ENCODE measurements at regions not wholly inside any gene's neighbourhood (a gene's known extent, or its start where the extent isn't known, plus 50 kb on each side); places are given as distances from the start of the nearest gene placed in this dataset.

DNA sequence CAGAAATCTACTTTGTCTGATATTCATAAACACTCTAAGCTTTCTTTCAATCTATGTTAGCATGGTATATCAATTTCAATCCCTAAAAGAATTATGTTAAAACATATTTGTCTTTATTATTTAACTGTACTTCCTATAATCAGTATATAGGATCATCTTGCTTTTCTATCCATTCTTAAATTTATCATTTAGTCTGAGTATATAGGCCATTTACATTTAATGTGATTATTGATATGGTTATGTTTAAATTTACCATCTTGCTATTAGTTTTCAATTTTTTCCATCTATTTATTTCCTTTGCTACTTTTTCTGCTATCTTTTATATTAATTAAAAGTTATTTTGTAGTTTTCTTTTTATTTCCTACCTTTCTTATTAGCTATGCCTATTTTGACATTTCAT is 174.8 kb upstream of the MBNL1 start:
- TF ChIP-seq TEAD4 (CRISPR knock-in tag; IDR thresholded peaks at IDR 0.05) (no peak), CREM (CRISPR knock-in tag; IDR thresholded peaks at IDR 0.05) (no peak)
- TF ChIP-seq, protein P1, sequence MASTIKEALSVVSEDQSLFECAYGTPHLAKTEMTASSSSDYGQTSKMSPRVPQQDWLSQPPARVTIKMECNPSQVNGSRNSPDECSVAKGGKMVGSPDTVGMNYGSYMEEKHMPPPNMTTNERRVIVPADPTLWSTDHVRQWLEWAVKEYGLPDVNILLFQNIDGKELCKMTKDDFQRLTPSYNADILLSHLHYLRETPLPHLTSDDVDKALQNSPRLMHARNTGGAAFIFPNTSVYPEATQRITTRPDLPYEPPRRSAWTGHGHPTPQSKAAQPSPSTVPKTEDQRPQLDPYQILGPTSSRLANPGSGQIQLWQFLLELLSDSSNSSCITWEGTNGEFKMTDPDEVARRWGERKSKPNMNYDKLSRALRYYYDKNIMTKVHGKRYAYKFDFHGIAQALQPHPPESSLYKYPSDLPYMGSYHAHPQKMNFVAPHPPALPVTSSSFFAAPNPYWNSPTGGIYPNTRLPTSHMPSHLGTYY (CRISPR knock-in tag; IDR thresholded peaks at IDR 0.05): no peak
- TF ChIP-seq, protein P2, sequence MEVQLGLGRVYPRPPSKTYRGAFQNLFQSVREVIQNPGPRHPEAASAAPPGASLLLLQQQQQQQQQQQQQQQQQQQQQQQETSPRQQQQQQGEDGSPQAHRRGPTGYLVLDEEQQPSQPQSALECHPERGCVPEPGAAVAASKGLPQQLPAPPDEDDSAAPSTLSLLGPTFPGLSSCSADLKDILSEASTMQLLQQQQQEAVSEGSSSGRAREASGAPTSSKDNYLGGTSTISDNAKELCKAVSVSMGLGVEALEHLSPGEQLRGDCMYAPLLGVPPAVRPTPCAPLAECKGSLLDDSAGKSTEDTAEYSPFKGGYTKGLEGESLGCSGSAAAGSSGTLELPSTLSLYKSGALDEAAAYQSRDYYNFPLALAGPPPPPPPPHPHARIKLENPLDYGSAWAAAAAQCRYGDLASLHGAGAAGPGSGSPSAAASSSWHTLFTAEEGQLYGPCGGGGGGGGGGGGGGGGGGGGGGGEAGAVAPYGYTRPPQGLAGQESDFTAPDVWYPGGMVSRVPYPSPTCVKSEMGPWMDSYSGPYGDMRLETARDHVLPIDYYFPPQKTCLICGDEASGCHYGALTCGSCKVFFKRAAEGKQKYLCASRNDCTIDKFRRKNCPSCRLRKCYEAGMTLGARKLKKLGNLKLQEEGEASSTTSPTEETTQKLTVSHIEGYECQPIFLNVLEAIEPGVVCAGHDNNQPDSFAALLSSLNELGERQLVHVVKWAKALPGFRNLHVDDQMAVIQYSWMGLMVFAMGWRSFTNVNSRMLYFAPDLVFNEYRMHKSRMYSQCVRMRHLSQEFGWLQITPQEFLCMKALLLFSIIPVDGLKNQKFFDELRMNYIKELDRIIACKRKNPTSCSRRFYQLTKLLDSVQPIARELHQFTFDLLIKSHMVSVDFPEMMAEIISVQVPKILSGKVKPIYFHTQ (CRISPR knock-in tag; IDR thresholded peaks at IDR 0.05): no peak
- Mint-ChIP-seq H3K36me3 (no peaks in the 10 kb centered on the region), H3K27me3 (ENCODE audit: low read depth) (no peaks in the 10 kb centered on the region), H3K9me3 (no peaks in the 10 kb centered on the region), H3K4me1 (peaks cover 3% of the 10 kb centered on the region; the same call in 1 of the 2 replicates), H3K27ac (no peak overlapping the region), H3K4me3 (no peak overlapping the region)
- CTCF ChIA-PET: no interaction called here
- DNase-seq (ENCODE audit: low spot score) (no peak), ATAC-seq (no peak)
- POLR2A ChIA-PET: no interaction called here

DNA sequence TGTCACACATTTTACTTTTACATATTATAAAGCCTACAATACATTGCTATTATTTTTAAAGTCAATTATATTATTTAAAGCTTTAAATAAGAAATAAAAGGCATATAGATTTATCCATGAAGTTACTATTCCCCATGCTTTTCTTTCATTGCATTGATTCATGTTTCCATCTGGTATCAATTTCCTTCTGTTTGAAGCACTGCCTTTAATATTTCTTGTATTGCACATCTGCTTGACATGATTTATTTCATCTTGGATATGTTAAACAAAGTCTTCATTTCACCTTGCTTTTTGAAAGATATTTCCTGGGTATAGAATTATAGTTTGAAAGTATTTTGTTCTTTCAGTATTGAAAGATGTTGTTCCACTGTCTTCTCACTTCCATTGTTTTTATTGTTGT is 174.3 kb upstream of the MBNL1 start:
- Mint-ChIP-seq H3K4me1 (peaks cover 3% of the 10 kb centered on the region; the same call in 1 of the 2 replicates), H3K27me3 (ENCODE audit: low read depth) (no peaks in the 10 kb centered on the region), H3K9me3 (no peaks in the 10 kb centered on the region), H3K36me3 (no peaks in the 10 kb centered on the region), H3K27ac (no peak overlapping the region), H3K4me3 (no peak overlapping the region)
- DNase-seq (ENCODE audit: low spot score) (no peak), ATAC-seq (no peak)
- CTCF ChIA-PET: no interaction called here
- POLR2A ChIA-PET: no interaction called here
- TF ChIP-seq NR2C2 (CRISPR knock-in tag; IDR thresholded peaks at IDR 0.05) (no peak), ATF1 (CRISPR knock-in tag; IDR thresholded peaks at IDR 0.05) (no peak), ZNF396 (CRISPR knock-in tag; IDR thresholded peaks at IDR 0.05; ENCODE audit: borderline replicate concordance) (no peak), ESRRA (CRISPR knock-in tag; IDR thresholded peaks at IDR 0.05; ENCODE audit: borderline replicate concordance) (no peak), KAT7 (CRISPR knock-in tag; IDR thresholded peaks at IDR 0.05; ENCODE audit: borderline replicate concordance) (no peak)

DNA sequence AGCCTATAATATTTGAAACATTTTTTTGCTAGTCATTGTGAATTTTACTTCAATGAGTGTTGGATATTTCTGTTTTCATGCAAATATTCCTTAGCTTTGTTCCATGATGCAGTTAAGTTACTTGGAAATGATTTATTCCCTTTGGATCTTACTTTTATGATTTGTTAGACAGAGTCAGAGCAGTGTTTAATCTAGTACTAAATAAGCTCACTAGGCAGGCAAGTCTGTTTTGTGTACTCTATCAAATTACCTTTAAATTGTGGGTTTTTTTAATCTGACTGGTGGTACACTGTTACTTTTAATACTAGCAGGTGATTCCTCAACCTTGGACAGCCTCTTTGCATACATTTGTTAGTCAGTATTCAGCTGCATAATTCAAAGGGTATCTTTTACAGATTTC is 173.3 kb upstream of the MBNL1 start:
- POLR2A ChIA-PET: no interaction called here
- TF ChIP-seq, protein P3, sequence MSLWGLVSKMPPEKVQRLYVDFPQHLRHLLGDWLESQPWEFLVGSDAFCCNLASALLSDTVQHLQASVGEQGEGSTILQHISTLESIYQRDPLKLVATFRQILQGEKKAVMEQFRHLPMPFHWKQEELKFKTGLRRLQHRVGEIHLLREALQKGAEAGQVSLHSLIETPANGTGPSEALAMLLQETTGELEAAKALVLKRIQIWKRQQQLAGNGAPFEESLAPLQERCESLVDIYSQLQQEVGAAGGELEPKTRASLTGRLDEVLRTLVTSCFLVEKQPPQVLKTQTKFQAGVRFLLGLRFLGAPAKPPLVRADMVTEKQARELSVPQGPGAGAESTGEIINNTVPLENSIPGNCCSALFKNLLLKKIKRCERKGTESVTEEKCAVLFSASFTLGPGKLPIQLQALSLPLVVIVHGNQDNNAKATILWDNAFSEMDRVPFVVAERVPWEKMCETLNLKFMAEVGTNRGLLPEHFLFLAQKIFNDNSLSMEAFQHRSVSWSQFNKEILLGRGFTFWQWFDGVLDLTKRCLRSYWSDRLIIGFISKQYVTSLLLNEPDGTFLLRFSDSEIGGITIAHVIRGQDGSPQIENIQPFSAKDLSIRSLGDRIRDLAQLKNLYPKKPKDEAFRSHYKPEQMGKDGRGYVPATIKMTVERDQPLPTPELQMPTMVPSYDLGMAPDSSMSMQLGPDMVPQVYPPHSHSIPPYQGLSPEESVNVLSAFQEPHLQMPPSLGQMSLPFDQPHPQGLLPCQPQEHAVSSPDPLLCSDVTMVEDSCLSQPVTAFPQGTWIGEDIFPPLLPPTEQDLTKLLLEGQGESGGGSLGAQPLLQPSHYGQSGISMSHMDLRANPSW (CRISPR knock-in tag; conservative IDR thresholded peaks at IDR 0.05; ENCODE audit: low read depth): no peak
- TF ChIP-seq, protein P4, sequence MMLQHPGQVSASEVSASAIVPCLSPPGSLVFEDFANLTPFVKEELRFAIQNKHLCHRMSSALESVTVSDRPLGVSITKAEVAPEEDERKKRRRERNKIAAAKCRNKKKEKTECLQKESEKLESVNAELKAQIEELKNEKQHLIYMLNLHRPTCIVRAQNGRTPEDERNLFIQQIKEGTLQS (CRISPR knock-in tag; conservative IDR thresholded peaks at IDR 0.05): no peak
- TF ChIP-seq SMAD3 (CRISPR knock-in tag; IDR thresholded peaks at IDR 0.05; ENCODE audit: borderline replicate concordance) (no peak), CREM (CRISPR knock-in tag; IDR thresholded peaks at IDR 0.05) (no peak), PRRX2 (CRISPR knock-in tag; IDR thresholded peaks at IDR 0.05) (no peak), E2F1 (CRISPR knock-in tag; IDR thresholded peaks at IDR 0.05) (no peak), NR1H2 (CRISPR knock-in tag; IDR thresholded peaks at IDR 0.05) (no peak), GRHL2 (CRISPR knock-in tag; IDR thresholded peaks at IDR 0.05; ENCODE audit: insufficient replicate concordance, severe bottlenecking) (no peak)
- TF ChIP-seq, protein P5, sequence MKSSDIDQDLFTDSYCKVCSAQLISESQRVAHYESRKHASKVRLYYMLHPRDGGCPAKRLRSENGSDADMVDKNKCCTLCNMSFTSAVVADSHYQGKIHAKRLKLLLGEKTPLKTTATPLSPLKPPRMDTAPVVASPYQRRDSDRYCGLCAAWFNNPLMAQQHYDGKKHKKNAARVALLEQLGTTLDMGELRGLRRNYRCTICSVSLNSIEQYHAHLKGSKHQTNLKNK (CRISPR knock-in tag; IDR thresholded peaks at IDR 0.05): no peak
- TF ChIP-seq, protein P6, sequence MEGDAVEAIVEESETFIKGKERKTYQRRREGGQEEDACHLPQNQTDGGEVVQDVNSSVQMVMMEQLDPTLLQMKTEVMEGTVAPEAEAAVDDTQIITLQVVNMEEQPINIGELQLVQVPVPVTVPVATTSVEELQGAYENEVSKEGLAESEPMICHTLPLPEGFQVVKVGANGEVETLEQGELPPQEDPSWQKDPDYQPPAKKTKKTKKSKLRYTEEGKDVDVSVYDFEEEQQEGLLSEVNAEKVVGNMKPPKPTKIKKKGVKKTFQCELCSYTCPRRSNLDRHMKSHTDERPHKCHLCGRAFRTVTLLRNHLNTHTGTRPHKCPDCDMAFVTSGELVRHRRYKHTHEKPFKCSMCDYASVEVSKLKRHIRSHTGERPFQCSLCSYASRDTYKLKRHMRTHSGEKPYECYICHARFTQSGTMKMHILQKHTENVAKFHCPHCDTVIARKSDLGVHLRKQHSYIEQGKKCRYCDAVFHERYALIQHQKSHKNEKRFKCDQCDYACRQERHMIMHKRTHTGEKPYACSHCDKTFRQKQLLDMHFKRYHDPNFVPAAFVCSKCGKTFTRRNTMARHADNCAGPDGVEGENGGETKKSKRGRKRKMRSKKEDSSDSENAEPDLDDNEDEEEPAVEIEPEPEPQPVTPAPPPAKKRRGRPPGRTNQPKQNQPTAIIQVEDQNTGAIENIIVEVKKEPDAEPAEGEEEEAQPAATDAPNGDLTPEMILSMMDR (IDR thresholded peaks at IDR 0.05): no peak

More for the DNA sequence above, 173.3 kb upstream of the MBNL1 start:
- Mint-ChIP-seq H3K27ac (no peak overlapping the region), H3K9me3 (no peaks in the 10 kb centered on the region), H3K27me3 (ENCODE audit: low read depth) (no peaks in the 10 kb centered on the region), H3K36me3 (no peaks in the 10 kb centered on the region), H3K4me3 (no peak overlapping the region), H3K4me1 (peaks cover 3% of the 10 kb centered on the region; the same call in 1 of the 2 replicates)
- CTCF ChIA-PET: no interaction called here
- ATAC-seq (no peak), DNase-seq (ENCODE audit: low spot score) (no peak)
